CD4-positive, alpha-beta memory T cell (primary cell): ENCODE measurements at regions not wholly inside any gene's neighbourhood (a gene's known extent, or its start where the extent isn't known, plus 50 kb on each side); places are given as distances from the start of the nearest gene placed in this dataset.

ENCODE experiments used
- CTCF ChIA-PET: fragments of 350-600 bp; sonication (Branson Sonifier 250); formaldehyde crosslinking; loops from one replicate; lab custom pipeline; 2021; ENCODE audit warnings: inconsistent platforms; ENCODE audit not compliant: partially characterized antibody; lab: Charles Lee
- POLR2A ChIA-PET: fragments of 350-600 bp; sonication (Branson Sonifier 250); formaldehyde crosslinking; loops from one replicate; lab custom pipeline; 2021; ENCODE audit not compliant: partially characterized antibody; lab: Charles Lee
- DNase-seq, 5 donors: peaks; one replicate each; pipeline versions ENCODE4 v3.0.0 to v3.0.0-alpha.2; 2020 to 2022; ENCODE audit warnings: mixed read lengths in 1 of 5
- H3K27ac ChIP-seq: one replicate; pipeline ENCODE4 v1.7.0; 2013; ENCODE audit warnings: low read depth, low read length
- H3K27me3 ChIP-seq: 2 replicates; pipeline ENCODE4 v1.7.0; 2013; ENCODE audit warnings: mild to moderate bottlenecking, low read length, moderate library complexity; ENCODE audit not compliant: insufficient read depth
- H3K36me3 ChIP-seq: 2 replicates; pipeline ENCODE4 v1.7.0; 2013; ENCODE audit warnings: mild to moderate bottlenecking, low read length, moderate library complexity; ENCODE audit not compliant: insufficient read depth
- H3K4me1 ChIP-seq: 2 replicates; pipeline ENCODE4 v1.7.0; 2013; ENCODE audit warnings: mild to moderate bottlenecking, low read length, moderate library complexity; ENCODE audit not compliant: insufficient read depth
- H3K4me3 ChIP-seq, 2 donors: one replicate each; pipeline ENCODE4 v1.7.0; 2013; ENCODE audit warnings: low read length in 2 of 2, mild to moderate bottlenecking in 1 of 2
- H3K9me3 ChIP-seq, 2 donors: one replicate each; pipeline ENCODE4 v1.7.0; 2013; ENCODE audit warnings: low read length in 2 of 2, control low read depth in 1 of 2; ENCODE audit not compliant: control insufficient read depth in 1 of 2
- H3K27ac Mint-ChIP-seq, 7 donors: one replicate each; pipeline ENCODE4 v1.8.0; 2020 to 2021; ENCODE audit warnings: mixed read lengths in 7 of 7, mild to moderate bottlenecking in 6 of 7, inconsistent platforms in 3 of 7, moderate library complexity in 3 of 7
- H3K27me3 Mint-ChIP-seq, 2 donors: one replicate each; pipeline ENCODE4 v1.8.0; 2020 to 2021; ENCODE audit warnings: mixed read lengths in 2 of 2
- H3K36me3 Mint-ChIP-seq, 2 donors: one replicate each; pipeline ENCODE4 v1.8.0; 2020 to 2021; ENCODE audit warnings: mixed read lengths in 2 of 2, inconsistent platforms in 1 of 2, mild to moderate bottlenecking in 1 of 2
- H3K4me1 Mint-ChIP-seq, 4 donors: one replicate each; pipeline ENCODE4 v1.8.0; 2020 to 2021; ENCODE audit warnings: mixed read lengths in 4 of 4, mild to moderate bottlenecking in 1 of 4
- H3K4me3 Mint-ChIP-seq, 8 donors: one replicate each; pipeline ENCODE4 v1.8.0; 2020 to 2021; ENCODE audit warnings: mixed read lengths in 8 of 8, mild to moderate bottlenecking in 7 of 8, moderate library complexity in 6 of 8, inconsistent platforms in 3 of 8
- H3K9me3 Mint-ChIP-seq, 8 donors: one replicate each; pipeline ENCODE4 v1.8.0; 2020 to 2021; ENCODE audit warnings: mixed read lengths in 8 of 8, mild to moderate bottlenecking in 5 of 8, inconsistent platforms in 3 of 8, moderate library complexity in 1 of 8
- intact Hi-C: fragments of 100-400 bp; cut with micrococcal nuclease; formaldehyde crosslinking; loops from one replicate; pipeline ENCODE4 v1.15.1; 2023

- ChIA-PET POLR2A (interaction anchor here (1.2 to 1.7 kb wide), 3 partner anchors 9 to 20 kb away, joined by 4 to 6 read pairs (median 5); no protein-coding TSS in a partner anchor), CTCF (interaction anchor here (1.2 to 1.4 kb wide), 2 partner anchors 8 to 20 kb away, joined by 5 to 6 read pairs; no protein-coding TSS in a partner anchor)
- peaks cover 45% of the 10 kb centered on the region for H3K4me1 ChIP-seq
- Mint-ChIP-seq H3K27me3 (no peaks in the 10 kb centered on the region), H3K4me3 (no peak overlapping the region), H3K4me1 (peaks cover 32 to 55% (median 40%) of the 10 kb centered on the region in 4 donors), H3K9me3 (no peaks in the 10 kb centered on the region), H3K27ac (no peak overlapping the region), H3K36me3 (peaks cover 73% of the 10 kb centered on the region in 2 donors)
- H3K4me3 ChIP-seq, result no peak overlapping the region
- no peak overlapping the region for H3K27ac ChIP-seq
- no peaks in the 10 kb centered on the region for H3K27me3 ChIP-seq
- DNase-seq, result no peak
- H3K36me3 ChIP-seq, result peaks cover 50% of the 10 kb centered on the region
- no peaks in the 10 kb centered on the region for H3K9me3 ChIP-seq
- intact Hi-C loops, result no loop called here
These were observed 56.2 kb upstream of the UBE2L5 start for GRCh38 chr13:30366088-30366487.

- no peak overlapping the region for H3K4me3 Mint-ChIP-seq
- no peak for DNase-seq
- intact Hi-C loops, result no loop called here
- H3K27ac Mint-ChIP-seq, result peak overlapping the region in 1 of 7 donors; percentile 9
- H3K9me3 Mint-ChIP-seq, result no peaks in the 10 kb centered on the region
- H3K36me3 Mint-ChIP-seq, result peaks cover 61 to 71% of the 10 kb centered on the region in 2 donors
- Histone ChIP-seq H3K27me3 (no peaks in the 10 kb centered on the region), H3K9me3 (no peaks in the 10 kb centered on the region), H3K4me1 (peaks cover 56% of the 10 kb centered on the region), H3K27ac (no peak overlapping the region), H3K36me3 (peaks cover 50% of the 10 kb centered on the region), H3K4me3 (no peak overlapping the region)
- no peaks in the 10 kb centered on the region for H3K27me3 Mint-ChIP-seq
- peaks cover 41 to 67% (median 51%) of the 10 kb centered on the region in 4 donors for H3K4me1 Mint-ChIP-seq
- POLR2A ChIA-PET, result interaction anchor here (0.6 to 1.7 kb wide), 3 partner anchors 19 to 97 kb away, joined by 3 to 4 read pairs (median 3); no protein-coding TSS in a partner anchor
- CTCF ChIA-PET, result interaction anchor here (0.7 to 1.0 kb wide), 2 partner anchors 12 to 32 kb away, joined by 3 read pairs; no protein-coding TSS in a partner anchor
These were observed 55.0 kb upstream of the UBE2L5 start for GRCh38 chr13:30367296-30367695.

- Mint-ChIP-seq H3K4me3 (peak overlapping the region in 7 of 8 donors; percentile 28 to 78 (median 61)), H3K36me3 (peaks cover 39 to 54% of the 10 kb centered on the region in 2 donors), H3K9me3 (peaks cover 0 to 2% (median 0%) of the 10 kb centered on the region in 8 donors), H3K27ac (peak overlapping the region; percentile 88 to 99 (median 97)), H3K4me1 (peaks cover 61 to 85% (median 72%) of the 10 kb centered on the region in 4 donors), H3K27me3 (peaks cover 0 to 3% of the 10 kb centered on the region in 2 donors)
- Histone ChIP-seq H3K36me3 (peaks cover 35% of the 10 kb centered on the region), H3K27ac (peak overlapping the region; percentile 43), H3K27me3 (no peaks in the 10 kb centered on the region), H3K4me1 (peaks cover 83% of the 10 kb centered on the region), H3K4me3 (peak overlapping the region; percentile 6 to 41), H3K9me3 (no peaks in the 10 kb centered on the region)
- no peak for DNase-seq
- ChIA-PET CTCF (interaction anchor here (1.2 to 9.3 kb wide), 5 partner anchors 17 to 238 kb away, joined by 3 to 136 read pairs (median 7); no protein-coding TSS in a partner anchor), POLR2A (interaction anchor here (0.8 to 8.1 kb wide), 11 partner anchors 14 to 247 kb away, joined by 3 to 401 read pairs (median 62); partner anchors contain the start of genes HMGB1, KATNAL1 and USPL1)
- intact Hi-C loops, result loop anchor here (5.0 to 10.0 kb wide), 3 partner anchors 205 to 372 kb away; no protein-coding TSS in a partner anchor
These were observed 52.1 kb upstream of the UBE2L5 start for GRCh38 chr13:30370146-30370545.

- Histone ChIP-seq H3K36me3 (peaks cover 26% of the 10 kb centered on the region), H3K27me3 (no peaks in the 10 kb centered on the region), H3K4me3 (peak overlapping the region; percentile 6 to 41), H3K27ac (peak overlapping the region; percentile 43), H3K4me1 (peaks cover 84% of the 10 kb centered on the region), H3K9me3 (no peaks in the 10 kb centered on the region)
- intact Hi-C loops, result loop anchor here (1.0 to 10.0 kb wide), 4 partner anchors 204 to 371 kb away; no protein-coding TSS in a partner anchor
- Mint-ChIP-seq H3K9me3 (peaks cover 0 to 2% (median 0%) of the 10 kb centered on the region in 8 donors), H3K4me3 (peak overlapping the region; percentile 66 to 95 (median 87)), H3K27ac (peak overlapping the region; percentile 94 to 99 (median 98)), H3K4me1 (peaks cover 62 to 85% (median 76%) of the 10 kb centered on the region in 4 donors), H3K27me3 (peaks cover 0 to 3% of the 10 kb centered on the region in 2 donors), H3K36me3 (peaks cover 31 to 46% of the 10 kb centered on the region in 2 donors)
- DNase-seq, result no peak
- ChIA-PET POLR2A (interaction anchor here (0.8 to 8.1 kb wide), 19 partner anchors 10 to 246 kb away, joined by 3 to 401 read pairs (median 12); partner anchors contain the start of genes HMGB1, KATNAL1, UBE2L5 and USPL1), CTCF (interaction anchor here (0.8 to 9.3 kb wide), 15 partner anchors 15 to 432 kb away, joined by 3 to 136 read pairs (median 5); partner anchors contain the start of gene UBE2L5)
These were observed 51.3 kb upstream of the UBE2L5 start for GRCh38 chr13:30370916-30371521.

- Histone ChIP-seq H3K4me1 (peaks cover 90% of the 10 kb centered on the region), H3K27me3 (no peaks in the 10 kb centered on the region), H3K27ac (peak overlapping the region; percentile 43), H3K36me3 (peaks cover 19% of the 10 kb centered on the region), H3K9me3 (no peaks in the 10 kb centered on the region), H3K4me3 (peak overlapping the region in 1 of 2 donors; percentile 41)
- POLR2A ChIA-PET, result interaction anchor here (0.6 to 8.1 kb wide), 31 partner anchors 9 to 521 kb away, joined by 3 to 401 read pairs (median 4); partner anchors contain the start of genes HMGB1, KATNAL1, UBE2L5 and UBL3
- Mint-ChIP-seq H3K27ac (peak overlapping the region; percentile 94 to 99 (median 98)), H3K4me3 (peak overlapping the region; percentile 66 to 95 (median 87)), H3K27me3 (peaks cover 0 to 3% of the 10 kb centered on the region in 2 donors), H3K36me3 (peaks cover 28 to 47% of the 10 kb centered on the region in 2 donors), H3K9me3 (peaks cover 0 to 2% (median 0%) of the 10 kb centered on the region in 8 donors), H3K4me1 (peaks cover 66 to 92% (median 80%) of the 10 kb centered on the region in 4 donors)
- CTCF ChIA-PET, result interaction anchor here (0.8 to 9.3 kb wide), 18 partner anchors 14 to 431 kb away, joined by 3 to 136 read pairs (median 4); partner anchors contain the start of genes ALOX5AP and UBE2L5
- DNase-seq, result peak; percentile 83 to 93 (median 88)
- intact Hi-C loops, result loop anchor here (1.0 to 10.0 kb wide), 7 partner anchors 25 to 371 kb away; no protein-coding TSS in a partner anchor
These were observed 50.5 kb upstream of the UBE2L5 start for GRCh38 chr13:30371649-30372265.
